Keratinocyte (primary cell): ENCODE measurements at regions not wholly inside any gene's neighbourhood (a gene's known extent, or its start where the extent isn't known, plus 50 kb on each side); places are given as distances from the start of the nearest gene placed in this dataset.

ENCODE experiments used
- DNase-seq: peaks from one replicate; pipeline ENCODE4 v3.0.0-alpha.2; 2011; ENCODE audit warnings: low read depth, missing footprints, low spot score
- FAIRE-seq: peaks from 2 replicates; lab custom pipeline; 2011; peaks lifted over from hg19 to GRCh38; lab: Jason Lieb, UNC
- H2AFZ ChIP-seq: 2 replicates; pipeline ENCODE4 v1.6.0; 2012; ENCODE audit warnings: low read length, control low read depth, inconsistent platforms; ENCODE audit not compliant: control insufficient read depth
- H3K27ac ChIP-seq: 2 replicates; pipeline ENCODE4 v1.5.1; 2011; ENCODE audit warnings: low read length; ENCODE audit not compliant: control insufficient read depth, insufficient read depth
- H3K27me3 ChIP-seq: 3 replicates; pipeline ENCODE4 v1.6.0; 2011; ENCODE audit warnings: low read length; ENCODE audit not compliant: control insufficient read depth, insufficient read depth; ENCODE audit errors: extremely low read depth
- H3K36me3 ChIP-seq, 2 experiments: 2 replicates in 1 of 2; 3 replicates in 1 of 2; pipeline ENCODE4 v1.5.1; 2011; ENCODE audit warnings: low read length in 2 of 2, mild to moderate bottlenecking in 1 of 2; ENCODE audit not compliant: control insufficient read depth in 2 of 2, insufficient read depth in 2 of 2; ENCODE audit errors: extremely low read depth in 1 of 2
- H3K4me1 ChIP-seq: 3 replicates; pipeline ENCODE4 v1.5.1; 2011; ENCODE audit warnings: low read length; ENCODE audit not compliant: control insufficient read depth, insufficient read depth; ENCODE audit errors: extremely low read depth
- H3K4me2 ChIP-seq: 3 replicates; pipeline ENCODE4 v1.6.0; 2011; ENCODE audit warnings: low read depth, low read length; ENCODE audit not compliant: control insufficient read depth, insufficient read depth; ENCODE audit errors: extremely low read depth
- H3K4me3 ChIP-seq, 3 experiments: fragments of 200-600 bp in 1 of 3; sonication (generic) in 1 of 3; 2 replicates in 2 of 3; 3 replicates in 1 of 3; pipeline ENCODE4 v1.5.1; 2011 to 2016; ENCODE audit warnings: low read length in 3 of 3, mild to moderate bottlenecking in 3 of 3, control low read depth in 2 of 3, inconsistent platforms in 1 of 3, low read depth in 1 of 3, mixed read lengths in 1 of 3, mixed run types in 1 of 3, moderate library complexity in 1 of 3; ENCODE audit not compliant: control insufficient read depth in 2 of 3, insufficient read depth in 2 of 3; ENCODE audit errors: extremely low read depth in 1 of 3
- H3K79me2 ChIP-seq: 2 replicates; pipeline ENCODE4 v1.6.0; 2012; ENCODE audit warnings: low read length; ENCODE audit not compliant: control insufficient read depth, insufficient read depth
- H3K9ac ChIP-seq: 3 replicates; pipeline ENCODE4 v1.6.0; 2011; ENCODE audit warnings: low read length; ENCODE audit not compliant: control insufficient read depth, insufficient read depth; ENCODE audit errors: extremely low read depth
- H3K9me1 ChIP-seq: 3 replicates; pipeline ENCODE4 v1.6.0; 2011; ENCODE audit warnings: low read length; ENCODE audit not compliant: control insufficient read depth, insufficient read depth; ENCODE audit errors: extremely low read depth
- H3K9me3 ChIP-seq: 2 replicates; pipeline ENCODE4 v1.5.1; 2012; ENCODE audit warnings: low read depth, low read length; ENCODE audit not compliant: control insufficient read depth
- H4K20me1 ChIP-seq: 3 replicates; pipeline ENCODE4 v1.6.0; 2011; ENCODE audit warnings: low read length; ENCODE audit not compliant: control insufficient read depth, insufficient read depth; ENCODE audit errors: extremely low read depth
- CTCF ChIP-seq, 3 experiments: IDR thresholded peaks in 1 of 3; conservative IDR thresholded peaks in 1 of 3; optimal IDR thresholded peaks in 1 of 3; 2 replicates in 2 of 3; 3 replicates in 1 of 3; pipeline versions ENCODE3 to v1.5.1; 2011; ENCODE audit warnings: low read length in 3 of 3, mild to moderate bottlenecking in 3 of 3, moderate library complexity in 2 of 3, control low read depth in 1 of 3, inconsistent platforms in 1 of 3; ENCODE audit not compliant: insufficient read depth in 2 of 3; ENCODE audit errors: extremely low read depth in 1 of 3
- EZH2 ChIP-seq: IDR thresholded peaks from one replicate; pipeline ENCODE4 v1.6.1; 2012; ENCODE audit warnings: inconsistent platforms, mild to moderate bottlenecking, low read length, moderate library complexity
- dilution Hi-C: fragments of 300-500 bp; cut with MboI; formaldehyde crosslinking; loops from one replicate; pipeline ENCODE4 v1.7.0; 2020; ENCODE audit warnings: low sequenced_read_pairs; ENCODE audit not compliant: extremely low pct_ligation_motif_present

- Histone ChIP-seq H3K79me2 (no peaks in the 10 kb centered on the region), H3K27ac (no peak overlapping the region), H3K9ac (no peak overlapping the region), H3K27me3 (no peaks in the 10 kb centered on the region), H3K9me3 (no peaks in the 10 kb centered on the region), H3K4me3 (no peak overlapping the region), H3K36me3 (no peaks in the 10 kb centered on the region), H3K4me1 (no peaks in the 10 kb centered on the region), H3K4me2 (no peak overlapping the region), H3K9me1 (no peaks in the 10 kb centered on the region), H2AFZ (no peak overlapping the region), H4K20me1 (no peaks in the 10 kb centered on the region)
- dilution Hi-C loops: no loop called here
- DNase-seq: no peak
- TF ChIP-seq CTCF (optimal IDR thresholded peaks at IDR 0.05 in 1 of 3, IDR thresholded peaks at IDR 0.05 in 1 of 3, conservative IDR thresholded peaks at IDR 0.05 in 1 of 3; ENCODE audit: extremely low read depth in 1 of 3, insufficient read depth in 2 of 3, low read length in 3 of 3) (no peak), EZH2 (no peak)
- no peak for FAIRE-seq
Measured at GRCh38 chr1:103194060-103194459, 85.7 kb upstream of the COL11A1 start.

DNA sequence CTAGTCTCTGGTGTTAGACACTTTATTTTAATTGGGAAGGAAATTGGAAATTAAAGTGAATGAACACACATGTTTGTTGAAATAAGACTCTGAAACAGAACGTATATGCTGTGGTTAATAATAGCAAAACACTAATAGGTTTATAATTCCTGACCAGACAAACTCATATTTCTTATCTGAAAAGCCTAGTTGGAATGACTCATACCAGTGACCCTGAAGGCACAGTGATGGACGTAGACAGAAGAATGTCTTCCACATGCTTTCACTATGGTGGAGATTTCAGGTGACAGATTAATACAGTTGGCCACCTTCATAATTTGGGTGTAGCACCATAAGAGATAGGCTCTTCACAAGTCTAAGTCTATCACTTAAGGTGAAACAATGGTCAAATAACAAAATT lies 83.0 kb upstream of the COL11A1 start:
- no peaks in the 10 kb centered on the region for H3K27me3 ChIP-seq
- no peak for DNase-seq
- no peak overlapping the region for H3K9ac ChIP-seq
- FAIRE-seq: no peak
- H3K9me3 ChIP-seq: no peaks in the 10 kb centered on the region
- H3K4me3 ChIP-seq: no peak overlapping the region
- dilution Hi-C loops: no loop called here
- H3K4me2 ChIP-seq: no peak overlapping the region
- no peaks in the 10 kb centered on the region for H3K79me2 ChIP-seq
- H3K27ac ChIP-seq: no peak overlapping the region
- no peak overlapping the region for H2AFZ ChIP-seq
- no peaks in the 10 kb centered on the region for H3K4me1 ChIP-seq
- no peaks in the 10 kb centered on the region for H3K9me1 ChIP-seq
- no peak for TF ChIP-seq EZH2
- no peak for TF ChIP-seq CTCF (optimal IDR thresholded peaks at IDR 0.05 in 1 of 3, IDR thresholded peaks at IDR 0.05 in 1 of 3, conservative IDR thresholded peaks at IDR 0.05 in 1 of 3; ENCODE audit: extremely low read depth in 1 of 3, insufficient read depth in 2 of 3, low read length in 3 of 3)
- no peaks in the 10 kb centered on the region for H3K36me3 ChIP-seq
- no peaks in the 10 kb centered on the region for H4K20me1 ChIP-seq
